ENCODE measurements at regions not wholly inside any gene's neighbourhood (a gene's known extent, or its start where the extent isn't known, plus 50 kb on each side); places are given as distances from the start of the nearest gene placed in this dataset.

DNA sequence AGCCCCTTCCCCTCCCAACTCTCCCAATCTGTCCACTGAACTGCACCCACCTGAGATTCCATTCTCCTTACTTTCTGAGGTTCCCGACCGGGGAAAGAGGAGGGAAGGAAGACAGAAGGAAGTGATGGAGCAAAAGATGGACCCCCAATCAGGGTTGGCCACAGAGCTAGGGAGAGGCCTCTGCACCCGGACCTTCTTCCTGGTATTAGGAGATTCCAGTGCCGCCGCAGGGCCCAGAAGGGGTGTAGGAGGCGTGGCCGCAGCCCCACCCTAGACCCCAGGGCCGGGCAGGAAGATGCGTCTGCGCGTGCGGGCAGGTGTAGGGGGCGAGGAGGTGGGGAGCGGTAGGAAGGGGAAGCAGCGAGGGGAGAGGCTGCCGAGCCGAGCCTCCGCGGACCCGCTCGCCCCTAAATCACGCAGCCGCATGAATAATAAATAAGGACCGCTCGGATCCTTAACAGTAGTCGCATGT lies 104.2 kb upstream of the MVB12B start:
- no peak for DNase-seq (ENCODE audit: low spot score)

DNA sequence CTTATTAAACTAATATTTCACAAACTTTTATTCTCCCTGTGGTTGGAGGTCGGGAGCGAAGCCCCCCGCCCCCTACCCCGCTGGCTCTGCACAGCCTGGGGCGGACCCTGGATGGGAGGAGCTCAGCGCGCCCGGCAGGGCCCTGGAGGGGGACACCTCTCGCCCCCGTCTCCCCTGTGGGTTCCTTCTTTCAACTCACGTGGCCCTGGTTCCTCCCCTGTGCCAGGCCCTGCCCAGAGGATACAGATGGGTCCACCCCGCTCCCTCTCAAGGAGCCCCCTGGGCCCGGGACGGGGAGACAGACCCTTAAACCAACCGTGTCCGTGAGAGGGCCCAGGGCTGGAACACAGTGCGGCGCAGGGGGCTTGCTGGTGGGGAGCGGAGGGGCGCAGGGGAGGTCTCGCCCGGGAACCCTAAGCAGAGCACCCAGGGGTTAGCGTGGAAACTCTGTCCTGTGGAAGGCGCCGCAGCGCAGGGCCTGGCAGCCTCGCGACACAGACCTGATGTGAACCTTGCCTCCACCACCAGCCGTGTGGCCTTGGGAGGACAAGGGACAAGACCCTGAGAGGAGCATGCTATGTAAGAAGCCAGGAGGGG lies 103.7 kb upstream of the MVB12B start:
- DNase-seq (ENCODE audit: low spot score) = no peak

DNA sequence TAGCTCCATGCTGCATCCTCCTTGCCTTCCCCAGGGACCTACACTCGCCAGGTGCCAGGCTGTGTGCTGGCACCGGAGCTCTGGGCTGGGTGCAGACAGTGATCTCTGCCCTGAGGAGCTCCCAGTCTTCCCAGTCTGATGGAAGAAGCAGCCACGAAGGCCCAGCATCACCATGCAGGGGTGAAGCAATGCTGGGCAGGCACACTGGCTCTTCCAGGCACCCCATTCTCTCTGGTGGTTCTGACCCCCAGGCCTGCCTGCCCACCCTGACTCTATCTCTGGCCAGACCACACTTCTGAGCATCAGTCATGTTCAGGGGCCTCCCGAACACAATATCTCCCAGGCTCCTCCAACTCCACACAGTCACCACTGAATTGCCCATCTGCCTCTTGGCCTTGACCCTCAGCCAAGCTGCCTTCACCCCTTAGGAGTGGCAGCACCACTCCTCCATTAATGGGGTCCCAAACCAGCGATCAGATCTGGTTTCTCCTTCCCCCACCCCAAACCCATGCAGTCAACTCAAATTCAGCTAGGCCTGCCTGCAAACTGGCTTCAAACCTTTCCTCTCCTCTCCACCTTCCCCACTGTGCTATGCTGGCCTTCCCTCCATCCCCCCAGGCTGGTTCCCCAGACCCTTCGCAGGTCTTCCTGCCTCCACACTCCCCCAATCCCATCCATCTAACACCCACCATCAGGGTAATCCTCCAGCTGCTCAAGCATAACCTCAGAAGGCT lies 102.7 kb upstream of the MVB12B start:
- DNase-seq (ENCODE audit: low spot score) = no peak

DNA sequence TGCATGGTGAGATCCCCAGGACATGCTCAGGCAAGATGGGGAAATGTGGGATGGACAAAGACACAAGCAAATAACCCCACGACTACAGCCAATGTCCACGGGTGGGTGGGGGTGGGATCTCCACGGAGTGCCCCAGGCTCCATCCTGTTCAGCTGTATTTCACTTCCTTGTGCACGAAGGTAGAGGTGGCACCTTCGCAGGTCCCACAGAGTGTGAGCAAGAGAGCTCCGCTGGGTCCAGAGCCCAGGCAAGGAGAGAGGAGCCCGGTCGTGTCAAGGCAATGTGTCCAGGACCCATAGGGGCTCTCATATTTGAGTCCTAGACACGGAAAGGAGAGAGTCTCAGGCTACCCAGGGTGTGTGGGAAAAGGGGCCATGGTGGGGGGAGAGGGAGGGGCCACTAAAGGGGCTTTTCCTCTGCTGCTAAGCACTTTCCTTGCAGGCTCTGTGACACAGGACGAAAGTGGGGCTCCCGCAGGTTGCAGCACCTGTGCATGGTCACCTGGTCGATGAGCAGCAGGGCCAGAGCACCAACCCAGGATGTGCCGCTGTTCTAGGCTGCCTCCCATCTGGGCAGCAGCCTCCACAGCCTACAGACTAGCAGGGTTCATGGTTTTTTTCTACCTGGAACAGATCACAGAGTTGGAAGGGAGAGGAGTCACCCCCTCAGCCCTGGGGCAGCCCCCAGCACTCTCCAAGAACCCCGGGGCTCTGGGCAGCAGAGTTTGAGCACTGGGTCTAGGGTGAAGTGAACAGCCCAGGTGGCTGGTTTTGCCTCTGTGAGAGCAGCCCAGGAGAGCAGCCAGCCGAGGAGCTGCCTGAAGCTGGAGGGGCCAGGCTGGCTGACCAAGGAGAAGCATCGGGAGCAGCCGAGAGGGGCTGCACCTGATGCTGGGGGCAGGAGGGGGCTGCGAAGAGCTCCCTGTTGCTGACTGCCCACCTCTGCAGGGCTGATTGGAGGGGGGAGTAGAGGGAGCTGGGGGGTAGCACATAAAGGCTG lies 100.7 kb upstream of the MVB12B start:
- DNase-seq (ENCODE audit: low spot score) = no peak

DNA sequence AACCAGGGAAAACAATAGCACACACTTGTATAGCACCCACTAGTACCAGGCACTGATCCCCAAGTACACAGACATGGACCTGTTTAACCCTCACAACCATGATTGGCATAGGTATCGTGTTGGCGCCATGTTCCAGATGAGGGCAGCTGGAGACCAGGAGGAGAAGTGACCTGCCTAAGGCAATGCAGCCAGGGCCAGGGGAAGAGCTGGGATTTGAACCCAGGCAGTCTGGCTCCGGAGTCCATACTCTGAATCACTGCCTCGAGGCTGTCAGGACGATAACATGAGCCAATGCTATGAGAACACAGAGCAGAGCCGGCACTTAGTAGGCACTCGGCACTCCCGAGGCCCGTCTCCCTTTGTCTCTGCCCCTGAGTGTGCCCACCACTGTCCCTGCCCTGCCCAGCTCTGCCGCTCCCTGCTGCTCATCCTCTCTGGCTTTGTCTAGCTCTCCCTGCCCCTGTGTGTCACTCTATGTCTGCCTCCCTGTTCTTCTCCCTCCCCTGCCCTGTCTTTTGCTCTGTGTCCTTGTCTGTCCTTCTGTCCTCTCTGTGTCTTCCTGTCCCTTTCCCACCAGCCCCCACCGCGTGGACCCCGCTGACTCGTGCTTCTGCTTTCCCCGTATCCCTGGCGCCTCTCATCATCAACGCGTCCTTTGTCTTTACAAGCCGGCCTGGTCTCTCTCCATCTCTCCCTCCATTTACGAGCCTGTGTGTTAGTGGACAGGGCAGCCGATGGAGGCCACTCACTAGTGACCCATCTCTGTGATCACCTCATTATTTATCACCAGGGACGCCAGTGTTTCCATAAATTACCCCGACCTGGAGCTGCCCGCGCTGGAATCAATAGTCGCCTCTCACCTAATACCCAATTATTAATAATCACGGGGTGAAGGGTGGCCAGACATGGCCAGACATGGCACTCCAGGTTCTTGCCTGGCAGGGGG lies 99.4 kb upstream of the MVB12B start:
- no peak for DNase-seq (ENCODE audit: low spot score)

DNA sequence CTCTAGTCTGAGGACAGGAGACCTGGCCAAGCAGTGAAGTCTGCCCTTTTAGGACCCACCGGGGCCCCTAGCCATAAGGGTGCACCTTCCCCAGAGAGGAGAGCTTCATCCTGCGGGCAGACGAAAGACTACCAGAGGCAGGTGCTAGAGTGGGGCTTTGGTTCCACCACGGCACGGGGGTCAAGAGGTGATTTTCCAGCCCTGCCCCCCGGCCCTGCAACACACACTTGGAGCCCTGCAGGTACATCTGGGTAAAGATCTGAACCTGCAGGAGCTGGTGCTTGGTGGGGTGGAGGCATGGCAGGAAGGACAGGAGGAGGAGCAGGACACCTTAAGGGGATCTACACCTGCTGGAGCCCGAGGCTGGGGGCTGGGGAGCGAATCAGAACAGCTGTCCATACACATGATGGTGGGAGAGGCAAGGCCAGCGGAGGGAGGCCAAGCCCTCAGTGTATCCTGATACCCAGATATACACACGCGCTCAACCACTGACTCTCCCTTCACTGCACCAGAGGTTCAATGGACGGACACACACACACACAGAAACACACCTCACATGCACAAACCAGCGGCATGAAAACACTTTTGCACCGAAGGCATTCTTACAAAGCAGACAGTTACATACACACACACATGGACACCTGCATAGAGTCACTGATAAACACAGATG lies 98.4 kb upstream of the MVB12B start:
- no peak for DNase-seq (ENCODE audit: low spot score)

DNA sequence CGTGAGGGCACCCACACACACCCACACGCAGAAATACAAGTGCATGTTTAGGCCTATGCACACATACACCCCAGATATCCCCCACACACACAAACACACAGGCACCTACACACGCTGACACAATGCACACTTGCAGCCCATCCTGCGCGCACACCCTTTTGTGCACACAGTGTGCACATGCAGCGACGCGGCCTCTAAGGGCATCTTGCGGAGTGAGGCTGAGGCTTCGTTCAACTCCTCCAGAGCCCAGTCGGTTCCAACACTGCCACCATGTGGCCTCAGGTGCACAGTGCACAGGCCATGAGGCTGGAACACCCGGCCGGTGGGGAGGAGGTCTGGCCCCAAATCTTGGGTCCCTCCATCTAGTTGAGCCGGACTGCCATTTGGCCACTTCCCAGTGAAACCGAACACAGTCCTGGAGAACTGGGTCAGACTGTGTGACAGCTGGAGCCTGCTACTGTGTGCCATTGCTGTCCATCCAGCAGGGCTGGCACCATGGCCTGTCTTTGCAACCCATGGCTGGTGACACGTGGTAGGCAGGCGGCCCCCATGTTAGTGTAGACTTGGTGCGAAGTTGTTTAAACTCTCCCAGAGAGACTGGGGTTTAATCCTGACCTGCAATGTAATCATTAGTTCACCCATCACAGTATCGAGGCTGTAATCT lies 97.7 kb upstream of the MVB12B start:
- peak; percentile 85 for DNase-seq (ENCODE audit: low spot score)

DNA sequence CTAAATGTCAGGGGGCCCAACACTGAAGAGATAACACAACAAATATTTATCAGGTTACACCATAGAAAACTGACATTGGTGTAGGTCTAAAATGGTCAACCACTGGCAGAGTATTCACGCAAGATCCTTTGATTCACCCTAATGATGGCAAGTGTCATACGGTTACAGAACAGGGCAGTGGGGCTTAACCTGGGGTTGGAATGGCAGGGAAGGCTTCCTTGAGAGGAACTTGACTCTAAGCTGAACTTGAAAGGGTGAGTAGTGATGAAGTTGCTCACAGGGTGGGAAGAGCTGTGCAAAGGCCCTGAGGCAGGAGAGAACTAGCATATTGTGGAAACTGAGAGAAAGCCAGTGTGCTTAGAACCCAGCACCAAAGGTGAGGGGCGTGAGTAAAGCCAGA lies 97.1 kb upstream of the MVB12B start:
- DNase-seq (ENCODE audit: low spot score) = no peak

DNA sequence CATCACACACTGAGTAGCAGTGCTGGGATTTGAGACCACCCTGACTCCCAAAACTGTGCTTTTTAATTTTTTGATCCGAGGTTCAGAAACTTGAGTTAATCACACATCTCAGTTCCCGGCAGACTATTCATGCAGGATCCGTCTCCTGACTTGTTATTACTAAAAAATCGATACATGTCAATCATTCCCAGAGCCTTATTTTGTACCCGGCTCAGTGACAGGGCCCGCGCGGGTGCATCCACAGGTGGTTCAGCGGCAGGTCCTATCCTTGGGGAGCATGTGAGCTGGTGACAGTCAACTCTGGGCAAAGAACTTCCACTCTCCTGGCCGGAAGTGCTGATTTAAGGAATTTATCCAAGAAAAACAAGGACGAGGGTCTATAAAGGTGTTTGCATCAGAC lies 95.9 kb upstream of the MVB12B start:
- DNase-seq (ENCODE audit: low spot score) = no peak

DNA sequence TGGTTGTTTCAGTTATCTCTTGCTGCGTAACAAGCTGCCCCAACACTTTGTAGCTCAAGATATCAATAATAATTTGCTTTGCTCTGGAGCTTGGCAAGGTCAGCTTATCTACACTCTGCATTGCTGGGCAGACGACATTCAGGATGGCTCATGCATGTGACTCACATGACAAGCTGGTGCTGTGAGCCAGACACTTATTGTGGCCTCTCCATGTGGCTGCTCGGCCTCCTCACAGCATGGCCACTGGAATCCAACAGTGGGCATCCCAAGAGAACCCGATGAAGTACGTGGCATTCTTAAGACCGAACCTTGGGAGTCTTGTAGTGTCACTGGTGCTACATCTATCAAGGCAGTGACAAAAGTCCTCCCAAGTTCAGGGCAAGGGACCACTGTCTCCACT lies 94.2 kb upstream of the MVB12B start:
- DNase-seq (ENCODE audit: low spot score) = no peak

DNA sequence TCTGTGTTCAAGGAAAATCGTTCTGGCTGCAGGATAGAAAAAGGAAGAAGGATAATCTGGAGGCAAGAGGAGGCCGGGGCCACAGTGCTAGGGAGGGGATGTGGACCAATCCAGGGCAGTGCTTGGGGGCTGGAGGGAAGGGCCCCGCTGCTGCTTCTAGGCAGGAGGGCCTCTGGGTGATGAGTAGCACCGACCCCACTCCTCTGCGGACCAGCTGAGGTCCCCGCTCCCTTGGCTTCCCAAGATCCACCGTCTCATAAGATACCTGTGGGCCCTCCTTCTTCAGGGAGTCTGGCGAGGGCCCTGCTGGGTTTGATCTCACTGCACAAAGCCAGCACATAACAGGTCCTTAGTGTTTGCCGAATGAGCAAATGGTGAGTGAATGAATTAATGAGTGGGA lies 93.5 kb upstream of the MVB12B start:
- no peak for DNase-seq (ENCODE audit: low spot score)

DNA sequence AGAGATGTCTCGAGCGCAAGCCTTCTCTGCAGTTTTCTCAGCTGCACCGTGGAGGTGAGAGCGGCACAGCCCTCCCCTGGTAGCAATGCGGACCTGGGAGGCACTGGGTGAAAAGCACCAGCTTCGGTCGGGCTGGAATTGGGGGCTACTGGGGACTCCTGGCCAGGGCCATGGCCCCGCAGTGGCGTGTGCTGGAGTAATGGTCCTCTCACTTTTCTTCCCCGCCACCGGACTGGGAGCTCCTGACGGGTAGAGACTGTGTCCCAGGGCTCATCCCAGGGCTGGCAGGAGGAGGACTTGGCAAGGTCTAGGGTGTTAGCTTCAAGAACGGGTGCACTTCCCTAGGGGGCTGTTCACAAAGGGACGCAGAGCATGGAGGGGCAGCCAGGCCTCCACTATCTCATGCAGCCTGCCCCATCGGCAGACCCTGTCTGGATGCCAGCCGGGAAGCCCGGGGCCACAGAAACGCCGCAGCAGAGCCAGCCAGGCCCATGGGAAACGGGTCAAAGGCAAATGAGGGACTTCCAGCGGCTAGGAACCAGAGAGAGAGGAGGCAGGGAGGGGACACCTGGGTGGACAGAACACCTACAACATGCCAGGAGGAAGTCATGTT lies 92.6 kb upstream of the MVB12B start:
- DNase-seq (ENCODE audit: low spot score) = no peak

DNA sequence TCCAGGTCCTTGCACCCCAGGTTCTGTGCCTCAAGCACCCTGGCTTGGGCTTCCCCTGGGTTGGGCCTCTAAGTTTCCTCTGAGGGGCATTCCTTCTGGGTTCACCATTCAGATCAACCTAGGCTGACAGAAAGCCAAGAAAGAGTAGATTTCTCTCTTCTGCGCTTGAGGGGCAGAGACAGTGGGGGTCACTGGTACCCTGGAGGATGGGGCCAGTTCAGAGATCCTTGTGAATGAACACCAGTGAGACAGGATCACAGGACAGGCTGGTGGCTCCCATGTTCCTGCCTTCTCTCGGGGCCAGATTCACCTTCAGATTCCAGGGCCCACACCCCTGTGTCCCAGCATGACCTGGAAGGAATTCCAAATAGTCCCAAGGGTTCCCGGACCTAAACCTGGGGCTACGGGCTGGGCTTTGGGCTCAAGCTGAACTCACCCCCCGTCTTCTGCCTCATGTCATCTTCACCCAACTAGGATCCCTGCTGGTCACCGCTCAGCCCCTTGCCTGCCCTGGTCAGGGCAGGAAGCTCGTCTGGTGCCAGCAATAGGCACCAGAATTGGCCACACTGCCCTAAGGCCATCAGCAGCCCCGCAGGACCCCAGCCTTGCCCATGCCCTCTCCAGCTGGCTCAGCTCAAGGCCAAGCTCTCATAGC lies 91.8 kb upstream of the MVB12B start:
- DNase-seq (ENCODE audit: low spot score) = no peak

DNA sequence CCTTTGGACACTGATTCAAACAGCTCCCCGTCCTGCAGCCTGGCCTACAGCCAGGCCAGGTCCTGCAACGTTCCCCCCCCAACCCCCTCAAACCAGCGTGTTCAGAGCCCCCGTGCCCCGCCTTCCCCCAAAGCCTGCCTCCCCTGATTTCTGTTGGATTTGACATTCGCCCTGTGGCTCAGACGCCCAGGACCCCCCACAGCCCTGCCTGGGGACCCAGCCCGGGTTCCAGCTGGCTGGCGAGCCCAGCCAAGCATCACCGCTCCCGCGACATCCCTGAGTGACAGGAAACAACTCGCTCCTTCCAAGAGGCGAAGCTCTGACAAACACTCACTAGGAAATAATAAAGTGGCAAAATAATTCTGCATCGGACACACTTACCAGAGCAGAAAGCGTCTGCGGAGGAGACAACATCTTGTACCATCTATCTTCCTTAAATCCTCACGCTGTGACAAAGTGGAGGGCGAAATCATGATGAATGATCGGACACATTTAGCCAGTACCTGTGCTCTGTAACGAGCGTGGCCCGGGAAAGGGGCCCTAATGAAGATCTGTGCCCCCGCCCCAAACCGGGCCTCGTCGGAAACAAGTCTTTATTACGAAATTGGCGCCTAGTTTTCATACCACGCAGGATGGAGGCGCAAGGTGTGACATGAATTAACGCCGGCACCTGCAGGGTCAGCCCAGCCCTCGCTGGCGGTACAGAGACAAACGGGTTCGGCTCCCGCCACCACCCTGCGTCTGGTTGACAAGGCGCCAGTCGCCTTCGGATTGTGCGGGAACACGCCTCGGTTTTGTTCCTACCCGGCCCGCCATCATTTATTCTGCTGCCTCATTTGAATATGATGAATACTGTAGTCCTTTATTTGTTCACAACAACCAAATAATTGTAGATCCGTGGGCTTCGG lies 91.0 kb upstream of the MVB12B start:
- no peak for DNase-seq (ENCODE audit: low spot score)

DNA sequence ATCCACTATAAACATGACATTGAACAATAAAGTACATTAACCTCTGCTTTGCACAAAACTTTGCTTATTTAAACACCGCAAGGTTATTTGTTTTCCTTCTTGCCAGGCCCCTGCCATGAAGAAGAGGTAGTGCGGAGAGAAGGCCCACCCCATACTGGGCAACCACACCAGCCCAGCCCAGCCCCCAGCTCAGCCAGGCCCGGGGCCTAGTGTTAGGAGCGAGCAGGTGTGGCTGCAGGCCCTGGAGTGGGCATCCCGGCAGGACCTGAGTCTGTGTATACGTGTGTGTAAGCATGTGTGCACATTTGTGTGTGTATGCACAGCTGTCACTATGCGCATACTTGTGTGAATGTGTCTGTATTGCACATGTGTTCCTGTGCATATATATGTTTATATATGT lies 90.4 kb upstream of the MVB12B start:
- no peak for DNase-seq (ENCODE audit: low spot score)

DNA sequence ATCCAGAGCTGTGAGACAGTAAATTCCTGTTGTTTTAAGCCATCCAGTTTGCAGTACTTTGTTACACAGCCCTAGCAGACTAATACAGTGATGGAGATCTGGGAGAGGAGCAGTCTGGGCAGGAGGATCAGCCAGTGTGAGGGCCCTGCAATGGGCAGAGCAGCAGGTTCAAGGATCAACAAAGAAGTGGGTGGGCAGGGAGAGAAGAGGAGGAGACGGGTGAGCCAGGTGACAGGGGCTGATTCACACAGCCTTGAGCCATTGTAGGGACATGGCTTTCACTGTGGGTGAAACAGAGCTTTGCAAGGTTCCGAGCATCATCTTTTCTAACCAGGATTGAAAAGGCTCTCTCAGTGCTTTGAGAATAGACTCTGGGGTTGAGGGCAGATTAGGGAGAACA lies 88.2 kb upstream of the MVB12B start:
- DNase-seq (ENCODE audit: low spot score) = no peak

DNA sequence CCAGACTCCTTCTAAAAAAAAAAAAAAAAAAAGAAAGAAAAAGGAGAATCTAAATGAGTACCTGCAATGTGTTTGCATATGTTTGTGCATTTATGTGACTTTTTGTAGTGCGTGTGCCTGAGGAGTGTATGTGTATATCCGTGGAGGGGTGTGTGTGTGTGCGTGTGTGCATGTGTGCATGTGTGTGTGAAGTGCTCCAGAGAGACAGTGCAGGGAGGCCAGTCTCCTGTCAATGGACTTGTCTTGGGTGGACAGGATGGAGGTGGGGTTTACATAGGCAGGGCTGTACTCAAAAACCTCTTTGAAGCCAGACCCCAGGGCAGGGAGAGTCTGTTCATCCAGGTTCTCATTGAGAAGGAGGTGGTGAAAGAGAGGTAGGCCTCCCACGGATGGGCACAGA lies 87.1 kb upstream of the MVB12B start:
- DNase-seq (ENCODE audit: low spot score) = no peak

DNA sequence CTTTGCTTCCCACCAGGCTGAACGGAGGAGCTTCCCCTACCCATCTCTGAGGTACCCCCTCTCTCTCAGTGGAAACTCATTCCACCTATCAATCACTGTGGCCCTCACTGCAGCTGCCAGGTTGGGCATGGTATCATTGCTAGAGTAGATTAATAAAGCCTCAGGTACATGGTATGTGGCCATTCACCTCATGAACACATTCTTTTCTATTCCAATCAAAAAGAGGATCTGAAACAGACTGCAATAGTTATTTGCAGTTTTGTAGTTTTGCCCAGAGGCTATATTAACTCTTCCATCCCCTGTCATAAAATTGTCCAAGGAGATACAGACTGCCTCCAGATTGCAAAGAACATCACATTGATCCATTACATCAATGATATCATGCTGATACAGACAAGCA lies 85.8 kb upstream of the MVB12B start:
- DNase-seq (ENCODE audit: low spot score) = no peak

DNA sequence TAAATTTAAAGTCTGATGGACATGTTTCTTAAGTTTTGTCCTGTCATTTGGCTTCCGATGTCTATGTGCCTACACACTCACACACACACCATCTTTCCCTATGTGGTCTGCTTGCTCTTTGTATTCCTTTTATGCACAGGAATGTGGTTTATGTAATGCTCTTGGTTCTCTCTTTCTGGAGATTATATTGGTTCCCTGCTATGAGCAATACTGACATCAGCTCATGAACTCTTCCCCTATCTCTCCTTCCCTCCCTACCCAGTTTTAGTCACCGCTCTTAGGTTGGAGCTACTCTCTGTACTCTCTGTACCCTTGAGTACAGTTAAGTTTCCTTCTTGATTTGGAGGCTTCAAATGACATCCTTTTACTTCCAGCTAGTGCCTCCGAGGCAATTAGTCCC lies 77.9 kb upstream of the MVB12B start:
- no peak for DNase-seq (ENCODE audit: low spot score)

Measured in COLO829 (cell line).